Body of pancreas (tissue), 4 donors: ENCODE measurements at regions not wholly inside any gene's neighbourhood (a gene's known extent, or its start where the extent isn't known, plus 50 kb on each side); places are given as distances from the start of the nearest gene placed in this dataset.

Experiments
- ATAC-seq: fragments of 150-250 bp; one replicate; pipeline ENCODE4 v1.9.1; 2016
- DNase-seq, 4 donors: peaks; one replicate each; pipeline ENCODE4 v3.0.0-alpha.2; 2019
- H3K27ac ChIP-seq, 4 donors: fragments of 200-600 bp; sonication (generic); 1 replicate in 3 of 4; 2 replicates in 1 of 4; pipeline versions ENCODE4 v1.5.1 to v1.6.1; 2016 to 2019; ENCODE audit warnings: mild to moderate bottlenecking in 1 of 4, mixed read lengths in 1 of 4, moderate library complexity in 1 of 4
- H3K27me3 ChIP-seq, 2 donors: fragments of 200-600 bp; sonication (generic); one replicate each; pipeline ENCODE4 v1.6.0; 2016; ENCODE audit warnings: mild to moderate bottlenecking in 1 of 2
- H3K36me3 ChIP-seq, 2 donors: fragments of 200-600 bp; sonication (generic); replicated peaks in 1 of 2; 2 replicates each; pipeline ENCODE4 v1.5.1; 2016; ENCODE audit warnings: low read depth in 2 of 2; ENCODE audit not compliant: insufficient read depth in 1 of 2
- H3K4me1 ChIP-seq: fragments of 200-600 bp; sonication (generic); one replicate; pipeline ENCODE4 v1.6.0; 2016
- H3K4me3 ChIP-seq, 2 donors: fragments of 200-600 bp; sonication (generic); 1 replicate in 1 of 2; 2 replicates in 1 of 2; pipeline ENCODE4 v1.5.1; 2016 to 2019
- H3K9me3 ChIP-seq, 3 donors: fragments of 200-600 bp; sonication (generic); 1 replicate in 2 of 3; 2 replicates in 1 of 3; pipeline ENCODE4 v1.5.1; 2016
- CTCF ChIP-seq, 7 experiments: fragments of 450-650 bp in 4 of 7; fragments of 200-600 bp in 3 of 7; sonication (generic) in 3 of 7; IDR thresholded peaks; one replicate each; pipeline ENCODE4 v1.5.1; 2016 to 2019; ENCODE audit warnings: antibody characterized with exemption in 7 of 7
- POLR2A ChIP-seq, 3 donors: fragments of 450-650 bp; IDR thresholded peaks; one replicate each; pipeline ENCODE4 v1.6.1; 2016; ENCODE audit warnings: antibody characterized with exemption in 3 of 3, mild to moderate bottlenecking in 2 of 3
- WGBS, 2 donors: methylation state at CpG; one replicate each; pipeline ENCODE4 v1.1.5; 2017; 5-methylcytosine and 5-hydroxymethylcytosine counted together
- intact Hi-C: fragments of 100-400 bp; cut with DNase I; formaldehyde crosslinking; loops from one replicate; pipeline ENCODE4 v1.15.1; 2023

- DNase-seq (no peak), ATAC-seq (no peak)
- Histone ChIP-seq H3K27ac (no peak overlapping the region), H3K4me3 (no peak overlapping the region), H3K4me1 (no peaks in the 10 kb centered on the region), H3K36me3 (no peaks in the 10 kb centered on the region), H3K27me3 (no peaks in the 10 kb centered on the region), H3K9me3 (no peaks in the 10 kb centered on the region)
- intact Hi-C loops: no loop called here
- 59 to 76% methylated on average over 1 of the region's 1 CpG for WGBS, 2 donors
- TF ChIP-seq POLR2A (IDR thresholded peaks at IDR 0.05) (no peak), CTCF (IDR thresholded peaks at IDR 0.05) (no peak)
Measured at GRCh38 chr1:195336812-195337211, 1271.4 kb downstream of the KCNT2 start.

- intact Hi-C loops: no loop called here
- TF ChIP-seq POLR2A (IDR thresholded peaks at IDR 0.05): no peak
- TF ChIP-seq CTCF (IDR thresholded peaks at IDR 0.05): no peak
- ATAC-seq: no peak
Measured at GRCh38 chr1:195335541-195335940, 1272.7 kb downstream of the KCNT2 start.

GRCh38 chr1:195332102-195332501, 1276.1 kb downstream of the KCNT2 start:
- Histone ChIP-seq H3K9me3 (no peaks in the 10 kb centered on the region), H3K27ac (no peak overlapping the region), H3K36me3 (no peaks in the 10 kb centered on the region), H3K4me3 (no peak overlapping the region), H3K4me1 (no peaks in the 10 kb centered on the region), H3K27me3 (no peaks in the 10 kb centered on the region)
- ATAC-seq (no peak), DNase-seq (no peak)
- intact Hi-C loops: no loop called here
- 54 to 87% methylated on average over 1 of the region's 1 CpG for WGBS, 2 donors
- no peak for TF ChIP-seq CTCF (IDR thresholded peaks at IDR 0.05)
- TF ChIP-seq POLR2A (IDR thresholded peaks at IDR 0.05): no peak

More at GRCh38 chr1:195335541-195335940, 1272.7 kb downstream of the KCNT2 start:
- Histone ChIP-seq H3K27me3 (no peaks in the 10 kb centered on the region), H3K4me1 (no peaks in the 10 kb centered on the region), H3K36me3 (no peaks in the 10 kb centered on the region), H3K4me3 (no peak overlapping the region), H3K9me3 (no peaks in the 10 kb centered on the region), H3K27ac (no peak overlapping the region)
- 60 to 74% methylated on average over 4 of the region's 4 CpGs for WGBS, 2 donors
- no peak for DNase-seq

- no peaks in the 10 kb centered on the region for H3K9me3 ChIP-seq
- ATAC-seq (no peak), DNase-seq (no peak)
- no peaks in the 10 kb centered on the region for H3K4me1 ChIP-seq
- H3K27ac ChIP-seq: no peak overlapping the region
- no peaks in the 10 kb centered on the region for H3K27me3 ChIP-seq
- TF ChIP-seq POLR2A (IDR thresholded peaks at IDR 0.05): no peak
- no peak for TF ChIP-seq CTCF (IDR thresholded peaks at IDR 0.05)
- no peak overlapping the region for H3K4me3 ChIP-seq
- WGBS, 2 donors: 41 to 45% methylated on average over 2 of the region's 2 CpGs
- intact Hi-C loops: no loop called here
- no peaks in the 10 kb centered on the region for H3K36me3 ChIP-seq
Measured at GRCh38 chr1:195328681-195329080, 1279.6 kb downstream of the KCNT2 start.

- H3K4me1 ChIP-seq: no peaks in the 10 kb centered on the region
- no peak for ATAC-seq
- H3K27ac ChIP-seq: no peak overlapping the region
- H3K27me3 ChIP-seq: no peaks in the 10 kb centered on the region
- no peaks in the 10 kb centered on the region for H3K9me3 ChIP-seq
- TF ChIP-seq CTCF (IDR thresholded peaks at IDR 0.05) (no peak), POLR2A (IDR thresholded peaks at IDR 0.05) (no peak)
- no peaks in the 10 kb centered on the region for H3K36me3 ChIP-seq
- H3K4me3 ChIP-seq: no peak overlapping the region
- DNase-seq: no peak
- WGBS, 2 donors: 14 to 19% methylated on average over 2 of the region's 2 CpGs
- intact Hi-C loops: no loop called here
Measured at GRCh38 chr1:195328102-195328501, 1280.1 kb downstream of the KCNT2 start.
